ENCODE measurements at regions not wholly inside any gene's neighbourhood (a gene's known extent, or its start where the extent isn't known, plus 50 kb on each side); places are given as distances from the start of the nearest gene placed in this dataset.

DNA sequence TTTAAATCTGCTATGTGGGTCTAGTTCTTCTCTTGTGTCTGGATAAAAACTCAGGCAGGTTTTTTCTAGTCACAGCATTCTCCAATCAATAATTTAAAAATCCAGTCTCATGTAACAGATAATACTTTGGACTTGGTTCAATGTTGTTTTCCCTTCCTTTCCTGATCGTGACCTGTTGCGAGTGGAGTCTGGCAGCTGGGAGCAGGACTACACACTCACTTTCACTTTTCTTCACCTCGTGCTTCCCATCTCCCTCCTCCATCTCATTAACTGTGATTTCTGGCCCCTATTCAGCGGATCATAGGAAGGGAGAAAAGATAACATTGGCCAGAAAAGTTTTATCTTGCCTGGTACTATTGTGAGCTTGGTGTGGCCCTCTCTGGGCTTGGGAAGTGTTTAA, 96.6 kb upstream of the GATB start:
- TF ChIP-seq, protein P1, sequence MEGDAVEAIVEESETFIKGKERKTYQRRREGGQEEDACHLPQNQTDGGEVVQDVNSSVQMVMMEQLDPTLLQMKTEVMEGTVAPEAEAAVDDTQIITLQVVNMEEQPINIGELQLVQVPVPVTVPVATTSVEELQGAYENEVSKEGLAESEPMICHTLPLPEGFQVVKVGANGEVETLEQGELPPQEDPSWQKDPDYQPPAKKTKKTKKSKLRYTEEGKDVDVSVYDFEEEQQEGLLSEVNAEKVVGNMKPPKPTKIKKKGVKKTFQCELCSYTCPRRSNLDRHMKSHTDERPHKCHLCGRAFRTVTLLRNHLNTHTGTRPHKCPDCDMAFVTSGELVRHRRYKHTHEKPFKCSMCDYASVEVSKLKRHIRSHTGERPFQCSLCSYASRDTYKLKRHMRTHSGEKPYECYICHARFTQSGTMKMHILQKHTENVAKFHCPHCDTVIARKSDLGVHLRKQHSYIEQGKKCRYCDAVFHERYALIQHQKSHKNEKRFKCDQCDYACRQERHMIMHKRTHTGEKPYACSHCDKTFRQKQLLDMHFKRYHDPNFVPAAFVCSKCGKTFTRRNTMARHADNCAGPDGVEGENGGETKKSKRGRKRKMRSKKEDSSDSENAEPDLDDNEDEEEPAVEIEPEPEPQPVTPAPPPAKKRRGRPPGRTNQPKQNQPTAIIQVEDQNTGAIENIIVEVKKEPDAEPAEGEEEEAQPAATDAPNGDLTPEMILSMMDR (conservative IDR thresholded peaks at IDR 0.05; ENCODE audit: low read length), result no peak
- TF ChIP-seq EZH2phosphoT487 (IDR thresholded peaks at IDR 0.05; ENCODE audit: borderline replicate concordance), result no peak

Measured in Loucy (cell line).